ENCODE measurements at regions not wholly inside any gene's neighbourhood (a gene's known extent, or its start where the extent isn't known, plus 50 kb on each side); places are given as distances from the start of the nearest gene placed in this dataset.

DNA sequence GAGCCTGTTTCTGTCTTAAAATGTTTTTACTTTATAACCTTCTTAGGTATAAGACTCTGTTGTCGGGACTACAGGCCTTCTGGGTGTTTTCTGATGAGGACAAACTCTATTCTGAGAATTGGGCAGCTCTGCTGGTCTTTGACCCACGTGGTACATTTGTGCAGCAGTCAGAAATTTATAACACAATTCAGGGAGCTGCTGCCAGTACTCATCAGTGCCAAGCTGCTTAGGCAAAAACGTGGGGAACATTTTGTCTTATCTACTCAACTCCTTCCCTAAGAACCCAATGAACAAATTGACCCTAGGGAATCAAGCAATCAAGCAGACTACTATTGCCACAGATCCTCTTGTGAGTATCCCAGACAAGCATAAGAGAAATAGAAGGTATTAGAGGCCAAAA lies 180.7 kb upstream of the PDZRN3 start:
- TF ChIP-seq EZH2 (IDR thresholded peaks at IDR 0.05; ENCODE audit: low read depth) = no peak
- TF ChIP-seq, protein P1, sequence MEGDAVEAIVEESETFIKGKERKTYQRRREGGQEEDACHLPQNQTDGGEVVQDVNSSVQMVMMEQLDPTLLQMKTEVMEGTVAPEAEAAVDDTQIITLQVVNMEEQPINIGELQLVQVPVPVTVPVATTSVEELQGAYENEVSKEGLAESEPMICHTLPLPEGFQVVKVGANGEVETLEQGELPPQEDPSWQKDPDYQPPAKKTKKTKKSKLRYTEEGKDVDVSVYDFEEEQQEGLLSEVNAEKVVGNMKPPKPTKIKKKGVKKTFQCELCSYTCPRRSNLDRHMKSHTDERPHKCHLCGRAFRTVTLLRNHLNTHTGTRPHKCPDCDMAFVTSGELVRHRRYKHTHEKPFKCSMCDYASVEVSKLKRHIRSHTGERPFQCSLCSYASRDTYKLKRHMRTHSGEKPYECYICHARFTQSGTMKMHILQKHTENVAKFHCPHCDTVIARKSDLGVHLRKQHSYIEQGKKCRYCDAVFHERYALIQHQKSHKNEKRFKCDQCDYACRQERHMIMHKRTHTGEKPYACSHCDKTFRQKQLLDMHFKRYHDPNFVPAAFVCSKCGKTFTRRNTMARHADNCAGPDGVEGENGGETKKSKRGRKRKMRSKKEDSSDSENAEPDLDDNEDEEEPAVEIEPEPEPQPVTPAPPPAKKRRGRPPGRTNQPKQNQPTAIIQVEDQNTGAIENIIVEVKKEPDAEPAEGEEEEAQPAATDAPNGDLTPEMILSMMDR (conservative IDR thresholded peaks at IDR 0.05) = no peak

Data from PC-9 (cell line).